DMS153 (cell line): ENCODE measurements at regions not wholly inside any gene's neighbourhood (a gene's known extent, or its start where the extent isn't known, plus 50 kb on each side); places are given as distances from the start of the nearest gene placed in this dataset.

Experiments used
- DNase-seq: peaks from one replicate; lab custom pipeline; 2025; lab: John Stamatoyannopoulos, UW

DNA sequence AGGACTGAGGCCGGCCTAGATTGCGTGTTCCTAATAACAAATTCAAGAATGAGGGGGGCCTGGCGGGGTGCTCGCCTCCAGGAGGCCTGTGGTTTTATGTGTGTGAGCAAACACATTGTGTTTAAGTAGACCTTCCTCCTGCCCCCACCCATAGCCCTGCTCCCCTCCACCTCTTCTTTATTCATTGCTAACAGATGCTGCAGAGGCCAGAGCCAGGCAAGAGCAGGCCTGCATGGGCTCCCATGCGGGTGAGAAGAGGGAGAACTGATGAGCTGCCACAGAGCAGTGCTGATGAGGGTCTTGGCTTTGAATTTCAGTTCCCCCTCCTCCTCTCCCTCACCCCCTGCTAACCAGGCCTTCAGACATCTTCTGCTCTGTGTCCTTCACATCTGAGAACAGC, 154.6 kb downstream of the OSR1 start:
- DNase-seq: no peak

DNA sequence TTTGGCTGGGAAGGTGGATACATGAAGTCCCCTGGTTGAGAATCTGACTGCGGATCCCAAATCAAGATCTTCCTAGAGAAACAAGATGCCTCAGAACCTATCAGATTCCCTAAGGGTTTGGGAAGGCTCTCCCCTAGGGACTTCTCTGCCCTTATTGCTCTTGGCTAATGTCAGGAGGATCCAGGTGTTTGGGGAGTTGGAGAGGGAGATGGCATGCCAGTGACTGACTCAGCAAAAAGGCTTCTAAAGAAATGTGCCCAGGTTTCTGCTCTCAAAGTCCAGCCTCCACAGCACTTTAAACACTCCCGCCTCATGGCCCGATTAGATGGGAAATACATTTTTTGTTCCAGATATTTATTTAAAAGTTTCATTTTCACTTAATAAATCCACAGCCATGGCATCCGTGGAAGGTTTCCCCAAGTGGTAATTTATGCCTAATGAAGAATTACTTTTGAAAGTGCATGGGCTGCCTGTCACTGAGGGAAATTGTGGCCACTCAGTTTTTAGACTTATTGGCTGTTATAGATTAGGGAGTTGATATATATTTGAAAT, 156.4 kb downstream of the OSR1 start:
- DNase-seq: no peak

DNA sequence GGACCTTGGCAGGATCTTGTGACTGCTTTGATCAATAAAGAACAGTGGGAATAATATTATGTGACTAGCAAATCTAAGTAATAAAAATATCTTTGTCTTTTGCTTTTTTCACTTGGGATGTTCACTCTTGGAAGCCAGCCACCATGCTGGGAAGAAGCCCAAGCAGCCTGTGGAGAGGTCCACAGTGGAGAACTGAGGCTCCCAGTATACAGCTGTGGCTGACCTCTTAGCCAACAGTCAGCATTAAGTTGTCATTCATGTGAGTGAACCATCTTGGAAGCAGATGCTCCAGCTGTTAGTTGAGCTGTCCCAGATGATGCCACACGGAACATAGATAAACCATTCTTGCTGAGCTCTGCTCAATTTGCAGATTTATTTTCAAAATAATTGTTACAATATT, 160.0 kb downstream of the OSR1 start:
- no peak for DNase-seq

DNA sequence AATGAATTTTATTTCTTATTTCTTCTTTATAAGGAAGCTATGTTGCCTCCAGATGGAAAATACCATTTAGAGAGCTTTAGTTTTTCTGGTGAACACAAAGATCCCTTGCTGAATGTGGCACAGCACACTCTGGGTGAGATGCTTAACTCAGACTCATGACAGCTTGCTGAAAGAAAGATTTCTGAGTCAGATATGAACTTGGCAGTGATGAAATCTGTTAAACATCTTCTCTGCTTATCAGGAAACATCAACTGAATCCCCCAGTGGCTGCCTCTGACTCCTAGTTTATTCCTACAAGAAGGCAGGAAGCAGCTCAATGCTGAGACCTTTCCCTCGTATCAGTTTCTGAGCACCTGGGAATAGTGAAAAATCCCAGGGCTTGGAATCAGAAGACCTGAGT, 162.8 kb downstream of the OSR1 start:
- DNase-seq: no peak

DNA sequence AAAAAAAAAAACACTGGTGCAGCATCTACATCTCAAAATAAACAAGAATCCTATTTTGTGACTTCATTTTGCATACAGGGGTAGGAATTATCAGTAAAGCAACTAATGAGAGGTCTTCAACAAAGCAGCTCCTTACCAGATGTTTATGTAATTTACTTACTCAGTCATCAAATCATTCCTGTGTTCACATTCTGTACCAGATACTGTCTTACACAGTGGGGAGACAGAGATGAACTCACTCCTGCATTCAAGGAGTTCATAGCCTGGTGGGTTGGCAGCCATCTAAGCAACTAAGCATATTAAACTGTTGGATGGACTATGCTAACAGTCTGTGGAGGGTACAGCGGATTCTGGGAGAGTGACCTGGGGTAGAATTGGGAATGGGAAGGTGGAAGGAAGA, 169.0 kb downstream of the OSR1 start:
- DNase-seq: no peak

DNA sequence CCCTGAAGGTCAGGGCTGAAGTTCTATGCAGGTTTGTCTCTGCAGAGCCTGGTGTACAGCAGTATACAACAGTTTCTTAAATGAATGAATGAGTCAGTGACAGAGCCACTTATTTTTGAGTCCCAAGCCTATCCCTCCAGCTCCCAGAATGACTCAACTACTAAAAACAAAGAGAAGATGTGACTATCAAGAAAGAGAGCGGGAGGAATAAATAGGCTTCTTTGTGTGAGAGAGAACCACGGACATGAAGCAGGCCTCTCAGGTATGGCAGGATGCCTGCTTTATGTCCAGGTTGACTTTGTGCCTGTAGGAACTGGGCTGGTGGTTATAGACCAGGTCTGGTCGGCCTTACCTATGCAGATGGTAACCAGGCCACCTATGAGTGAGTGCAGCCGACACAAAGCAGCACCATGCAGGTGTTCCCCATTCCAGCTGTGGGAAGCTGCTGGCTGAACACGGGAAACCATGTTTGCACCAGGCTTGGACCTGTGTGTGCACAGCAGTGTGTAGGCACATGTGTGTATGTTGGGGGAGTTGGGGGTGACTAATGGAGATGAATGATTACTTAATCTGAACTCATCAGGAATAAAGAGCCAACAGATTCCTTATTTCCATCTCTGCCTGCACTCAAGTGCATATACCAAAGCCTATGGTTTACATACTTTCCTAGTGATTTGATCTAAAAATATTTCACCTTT, 171.0 kb downstream of the OSR1 start:
- DNase-seq: no peak

DNA sequence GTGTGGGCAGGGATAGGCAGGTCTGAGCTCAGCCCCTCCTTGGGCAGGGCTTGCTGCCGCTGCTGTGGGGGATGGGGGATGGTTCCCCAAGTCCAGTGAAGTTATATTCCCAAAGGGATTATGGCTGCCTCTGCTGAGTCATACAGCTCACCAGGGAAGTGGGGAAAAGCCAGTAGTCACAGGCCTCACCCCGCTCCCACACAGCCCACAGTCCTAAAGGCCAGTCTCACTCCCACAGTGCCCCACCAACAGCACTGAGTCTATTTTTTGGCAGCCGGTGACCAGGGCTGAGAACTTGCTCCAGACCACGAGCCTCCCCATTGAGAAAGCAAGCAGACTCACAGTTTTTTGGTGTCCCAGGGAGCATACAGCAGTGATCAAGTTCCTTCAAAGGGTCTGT, 173.3 kb downstream of the OSR1 start:
- DNase-seq: no peak

DNA sequence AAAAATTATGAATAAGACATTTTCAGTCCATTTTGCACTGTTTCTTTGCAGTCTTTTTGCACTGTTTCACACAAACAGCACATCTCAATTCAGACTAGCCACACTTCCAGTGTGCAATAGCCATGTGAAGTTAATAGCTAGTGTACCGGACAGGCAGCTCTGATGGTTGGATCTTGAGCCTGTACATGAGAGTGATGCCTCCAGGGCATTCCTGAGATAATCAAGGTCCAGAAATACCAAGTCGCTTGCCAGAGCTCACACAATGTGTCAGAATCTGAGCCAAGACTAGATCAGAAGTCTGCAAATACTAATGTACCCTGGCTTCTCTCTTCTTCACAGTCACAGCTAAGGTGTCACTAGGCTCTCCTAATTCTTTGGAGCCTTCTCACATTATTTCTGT, 180.2 kb downstream of the OSR1 start:
- no peak for DNase-seq

DNA sequence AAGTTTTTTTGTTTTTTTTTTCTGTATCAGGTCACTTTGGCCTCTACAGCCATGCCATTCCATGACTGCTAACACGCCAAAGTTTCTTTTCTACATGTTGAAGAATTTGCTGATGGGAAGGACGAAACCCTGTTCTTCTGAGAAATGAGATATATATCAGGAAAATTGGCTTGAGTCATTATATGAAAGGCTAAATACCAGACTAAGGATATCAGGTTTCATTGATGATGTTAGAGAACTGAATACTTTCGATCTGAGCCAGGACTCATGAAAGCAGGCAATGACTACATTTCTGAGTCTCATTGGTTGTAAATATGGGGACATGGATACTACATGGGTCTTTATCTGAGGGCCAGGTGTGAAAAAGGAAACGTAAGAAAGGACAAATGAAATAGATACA, 181.4 kb downstream of the OSR1 start:
- no peak for DNase-seq

DNA sequence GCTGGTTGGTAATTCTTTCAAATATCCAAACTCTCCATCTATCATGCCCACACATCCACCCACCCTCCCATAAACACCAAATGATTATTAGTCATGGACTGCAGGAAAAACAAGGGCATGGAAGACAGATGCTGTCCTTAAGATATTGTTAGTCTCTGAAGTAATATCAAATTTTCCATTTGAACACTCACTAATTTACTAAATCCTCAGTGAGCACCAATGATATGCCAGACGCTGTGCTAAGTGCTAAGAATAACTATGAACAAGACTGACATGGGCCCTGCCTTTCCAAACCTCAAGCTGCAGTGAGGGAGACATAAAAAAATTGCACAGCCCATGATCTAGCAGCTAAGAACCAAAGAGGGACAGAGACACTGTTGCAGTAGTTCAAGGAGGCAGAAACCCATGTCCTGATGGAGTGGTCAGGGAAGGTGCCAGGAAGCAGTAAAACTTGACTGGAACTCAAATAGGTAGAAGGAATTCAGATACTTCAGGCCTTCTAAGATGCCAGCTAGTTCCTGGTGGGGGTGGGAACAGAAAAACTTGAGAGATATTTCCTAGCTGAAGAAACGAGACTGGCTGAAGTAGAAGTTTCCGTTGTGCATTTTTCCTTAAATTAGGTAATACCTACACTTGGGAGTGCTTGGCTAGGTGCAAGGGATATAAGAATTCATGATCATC, 182.1 kb downstream of the OSR1 start:
- DNase-seq: no peak

DNA sequence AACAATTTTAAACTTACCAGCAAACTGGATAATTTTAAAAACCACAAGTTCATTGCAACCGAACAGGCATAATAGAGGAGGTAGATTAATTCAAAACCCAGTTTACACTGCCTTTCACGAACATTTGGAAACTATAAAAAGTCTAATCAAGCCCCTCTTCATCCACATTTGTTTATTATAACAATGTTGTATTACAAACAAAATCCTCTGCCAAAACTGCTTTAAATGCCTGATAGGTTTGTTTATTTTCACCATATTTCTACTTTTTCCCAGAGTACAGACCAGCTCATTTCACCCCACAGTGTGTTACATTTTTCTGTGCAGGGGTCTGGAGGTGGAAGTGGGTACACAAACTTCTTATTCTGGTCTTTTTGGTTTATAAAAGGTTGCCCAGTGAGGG, 184.2 kb downstream of the OSR1 start:
- no peak for DNase-seq

DNA sequence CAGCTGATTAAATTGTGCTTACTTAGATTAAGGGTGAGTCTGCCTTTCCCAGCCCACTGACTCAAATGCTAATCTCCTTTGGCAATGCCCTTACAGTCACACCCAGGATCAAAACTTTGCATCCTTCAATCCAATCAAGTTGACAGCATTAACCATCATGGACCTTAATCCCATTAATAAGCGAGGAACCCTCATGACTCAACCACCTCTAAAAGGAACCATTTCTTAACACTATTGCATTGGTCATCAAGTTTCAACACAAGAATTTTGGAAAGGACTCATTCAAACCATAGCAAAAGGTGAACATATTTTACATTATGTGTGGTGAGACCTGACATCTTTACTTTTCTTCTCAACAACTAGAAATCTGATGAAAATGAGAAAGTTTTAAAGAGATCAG, 187.0 kb downstream of the OSR1 start:
- no peak for DNase-seq

DNA sequence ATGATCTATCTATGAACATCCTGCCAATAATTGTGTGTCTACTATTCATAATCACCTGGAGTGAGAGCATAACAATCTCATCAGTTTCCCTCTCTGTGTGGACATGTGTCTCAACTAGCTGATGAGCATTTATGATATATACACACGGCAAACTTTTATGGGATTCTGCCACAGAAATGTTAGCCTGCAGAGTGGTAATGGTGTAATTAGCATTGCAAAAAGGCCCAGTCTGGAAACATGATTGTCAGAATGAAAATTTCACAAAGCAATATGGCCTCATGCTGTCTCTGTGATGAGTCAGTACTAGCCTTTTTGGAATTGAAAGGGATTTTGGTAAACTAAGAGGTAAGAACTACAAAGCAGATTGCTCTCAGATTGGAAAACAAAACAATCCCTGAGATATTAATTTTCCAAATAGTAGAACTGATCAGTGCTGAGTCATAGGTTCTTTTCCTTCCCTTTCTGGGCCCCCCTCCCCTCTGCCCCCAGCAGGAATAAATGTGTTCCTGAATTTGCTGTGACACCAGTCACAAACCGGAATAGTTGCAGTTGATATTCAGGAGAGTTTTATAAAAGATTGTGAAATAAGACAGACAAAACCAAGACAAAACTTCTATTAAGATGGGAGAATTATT, 189.2 kb downstream of the OSR1 start:
- DNase-seq: no peak

DNA sequence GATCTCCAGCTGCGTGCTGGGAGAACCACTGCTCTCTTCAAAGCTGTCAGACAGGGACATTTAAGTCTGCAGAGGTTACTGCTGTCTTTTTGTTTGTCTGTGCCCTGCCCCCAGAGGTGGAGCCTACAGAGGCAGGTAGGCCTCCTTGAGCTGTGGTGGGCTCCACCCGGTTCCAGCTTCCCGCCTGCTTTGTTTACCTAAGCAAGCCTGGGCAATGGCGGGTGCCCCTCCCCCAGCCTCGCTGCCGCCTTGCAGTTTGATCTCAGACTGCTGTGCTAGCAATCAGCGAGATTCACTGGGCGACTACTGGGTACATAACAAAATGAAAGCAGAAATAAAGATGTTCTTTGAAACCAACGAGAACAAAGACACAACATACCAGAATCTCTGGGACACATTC, 194.3 kb downstream of the OSR1 start:
- peak; percentile 24 for DNase-seq

DNA sequence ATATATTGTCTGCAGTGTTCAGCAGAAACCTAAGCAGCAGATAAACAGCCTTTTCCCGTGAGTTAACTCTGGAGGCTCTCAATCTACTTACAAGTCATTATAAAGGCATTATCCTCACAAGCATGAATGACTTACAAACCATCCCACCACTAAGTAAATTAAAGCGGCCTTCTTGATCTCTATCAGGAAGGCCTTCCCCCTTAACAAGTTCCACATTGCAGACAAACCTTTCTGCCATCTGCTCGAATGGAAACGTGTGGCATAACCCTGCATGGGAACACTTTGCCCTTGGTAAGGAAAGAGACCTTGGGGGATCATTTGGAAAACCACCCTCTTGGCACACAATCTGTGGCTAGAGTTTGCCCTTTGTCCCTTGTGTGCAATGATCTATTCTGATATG, 199.5 kb downstream of the OSR1 start:
- DNase-seq: no peak

DNA sequence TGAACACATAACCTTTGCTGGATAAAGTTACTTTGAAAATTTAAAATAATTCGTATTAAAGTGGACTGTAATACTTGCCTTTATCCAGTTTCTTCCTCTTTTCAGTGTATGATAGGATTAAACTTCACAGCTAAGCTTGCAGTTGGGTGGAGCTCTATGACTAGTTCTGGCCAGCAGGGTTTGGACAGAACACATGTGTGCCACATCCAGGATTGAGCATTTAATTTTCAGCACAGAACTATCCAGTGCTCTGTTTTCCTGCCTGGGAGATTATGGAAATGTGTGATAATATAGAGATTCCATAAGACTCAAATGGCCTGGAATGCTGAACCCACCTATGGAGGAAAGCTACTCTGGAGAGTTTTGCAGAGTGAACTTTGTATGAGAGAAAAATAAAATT, 200.2 kb downstream of the OSR1 start:
- no peak for DNase-seq

DNA sequence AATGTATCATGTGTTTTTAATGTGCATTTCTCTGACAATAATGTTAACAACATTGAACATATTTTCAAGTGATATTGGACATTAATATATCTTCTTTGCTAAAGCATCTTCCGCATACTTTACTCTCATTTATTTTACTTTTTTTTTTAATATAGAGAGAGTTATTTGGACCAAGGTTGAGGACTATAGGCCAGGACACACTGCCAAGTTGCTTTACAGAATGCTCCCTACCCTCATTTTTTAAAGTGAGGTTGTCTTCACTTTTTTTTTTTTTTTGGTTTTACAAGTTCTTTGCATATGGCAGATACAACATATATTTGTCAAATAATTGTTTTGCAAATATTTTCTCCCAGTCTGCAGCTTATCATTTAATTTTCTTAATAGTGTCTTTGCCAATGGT, 201.8 kb downstream of the OSR1 start:
- DNase-seq: no peak

DNA sequence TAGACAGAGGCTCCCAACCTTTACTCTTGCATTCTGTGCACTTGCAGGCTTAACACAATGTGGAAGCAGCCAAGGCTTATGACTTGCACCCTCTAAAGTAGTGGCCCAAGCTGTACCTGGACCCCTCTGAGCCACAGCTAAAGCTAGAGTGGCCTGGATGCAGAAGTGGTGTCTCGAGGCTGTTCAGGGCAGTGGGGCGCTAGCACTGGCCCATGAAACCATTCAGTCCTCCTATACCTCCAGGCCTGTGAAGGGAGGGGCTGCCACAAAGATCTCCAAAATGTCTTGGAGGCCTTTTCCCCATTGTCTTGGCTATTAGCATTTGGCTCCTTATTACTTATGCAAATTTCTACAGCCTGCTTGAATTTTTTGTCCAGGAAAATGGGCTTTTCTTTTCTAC, 207.7 kb downstream of the OSR1 start:
- DNase-seq: no peak

DNA sequence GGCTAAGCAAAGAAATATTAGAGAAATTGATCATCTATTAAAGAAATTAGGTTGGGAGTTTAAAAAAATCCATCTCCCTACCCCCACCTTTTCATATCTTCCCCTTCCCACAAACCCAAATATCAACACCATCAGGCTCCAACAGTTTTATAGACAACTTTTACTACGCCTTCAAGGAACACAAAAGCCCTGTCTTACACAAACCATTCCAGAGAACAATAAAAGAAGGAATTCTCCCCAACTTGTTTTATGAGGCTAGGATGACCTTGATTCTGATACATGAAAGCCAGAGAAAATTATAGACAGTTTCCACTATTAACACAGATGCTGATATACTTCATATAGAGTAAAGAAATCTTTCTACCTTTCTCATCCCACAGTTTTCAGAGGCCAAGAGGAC, 211.6 kb downstream of the OSR1 start:
- no peak for DNase-seq

DNA sequence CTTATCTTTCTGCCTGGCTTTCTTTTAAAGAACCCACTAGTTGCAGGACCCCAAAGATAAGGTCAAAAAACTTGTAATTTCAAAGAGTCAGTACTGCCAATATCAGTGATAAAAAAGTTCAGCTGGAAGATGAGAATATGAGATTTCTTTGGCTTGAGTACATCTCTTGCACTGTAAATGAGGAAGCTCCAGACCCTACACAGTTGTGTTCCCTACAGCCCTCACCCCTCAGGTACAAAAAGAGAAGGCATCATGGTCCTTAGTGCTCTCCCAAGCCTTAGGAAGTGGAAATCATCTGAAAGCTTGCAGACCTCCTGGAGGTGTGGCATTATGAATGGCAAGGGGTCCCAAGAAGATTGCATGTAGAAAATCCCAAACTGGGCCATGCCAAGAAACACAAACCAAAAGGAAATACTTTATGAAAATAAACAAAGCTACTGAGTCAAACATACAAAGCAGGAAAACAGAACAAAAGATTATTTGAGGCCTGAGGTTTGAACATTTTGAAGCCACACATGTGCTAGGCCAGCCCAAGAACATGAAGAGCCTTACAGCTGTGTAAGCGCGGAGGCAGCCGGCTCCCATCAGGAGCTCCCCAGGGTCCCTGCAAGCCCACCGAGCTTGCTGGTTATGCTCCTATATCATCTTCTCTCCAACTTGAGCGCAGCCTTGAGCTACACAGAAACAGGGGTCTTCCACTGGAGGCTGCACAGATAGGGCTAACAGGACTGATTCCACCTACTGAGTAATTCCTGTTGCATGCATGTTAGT, 217.0 kb downstream of the OSR1 start:
- no peak for DNase-seq

DNA sequence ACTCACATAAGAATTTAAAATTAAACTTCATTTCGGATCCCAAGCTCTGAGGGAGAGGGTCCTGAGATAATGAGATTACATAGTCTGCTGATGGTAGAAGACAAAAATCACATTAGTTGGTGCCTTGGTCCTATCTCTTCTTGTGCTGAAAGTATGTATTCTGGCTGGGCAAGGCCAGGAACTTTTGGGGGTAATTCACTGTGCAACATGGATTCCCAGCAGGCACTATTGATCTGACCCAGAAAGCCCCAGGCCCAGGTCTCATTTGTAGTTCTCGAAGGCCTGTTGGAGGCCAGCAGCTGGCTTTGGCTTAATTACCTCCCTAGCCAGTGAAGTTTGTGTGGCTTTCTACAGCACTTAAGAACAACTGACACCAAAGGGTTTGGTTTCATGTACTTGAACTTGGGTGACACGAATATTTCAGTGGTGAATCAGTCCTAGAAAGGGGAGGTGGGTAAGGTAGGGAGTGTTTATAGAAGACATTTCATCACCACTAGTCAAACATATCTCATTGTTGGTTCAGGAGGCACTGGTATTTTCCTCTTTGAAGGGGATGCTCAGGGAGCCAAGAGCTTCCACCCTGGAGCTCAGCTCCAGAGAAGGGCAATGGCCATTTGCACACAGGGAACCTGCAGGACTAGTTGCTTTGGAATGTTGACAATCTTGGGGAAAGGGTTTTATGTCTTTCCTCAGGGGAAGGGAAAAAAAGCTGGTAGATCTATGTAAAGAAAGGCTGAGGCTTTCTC, 217.8 kb downstream of the OSR1 start:
- peak; percentile 72 for DNase-seq

DNA sequence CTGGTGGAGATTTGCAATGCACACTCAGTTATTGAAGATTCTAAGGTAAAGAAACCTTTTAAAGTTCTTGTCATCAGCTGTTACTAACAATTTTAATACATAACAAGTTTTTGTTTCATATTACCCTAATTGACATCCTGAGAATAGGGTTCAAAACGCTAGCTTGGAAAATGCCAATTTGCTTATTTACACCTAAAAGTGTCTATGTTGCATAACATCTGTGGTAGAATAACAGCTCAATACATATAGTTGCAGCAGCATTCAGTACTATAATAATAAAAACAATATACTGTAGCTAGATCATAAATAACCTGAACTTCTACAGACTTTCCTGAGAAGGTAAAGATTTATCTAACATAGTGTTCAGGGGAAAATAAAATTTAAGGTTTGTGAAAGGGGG, 219.0 kb downstream of the OSR1 start:
- DNase-seq: no peak
